Keratinocyte (primary cell): ENCODE measurements at regions not wholly inside any gene's neighbourhood (a gene's known extent, or its start where the extent isn't known, plus 50 kb on each side); places are given as distances from the start of the nearest gene placed in this dataset.

Experiments used
- DNase-seq: peaks from one replicate; pipeline ENCODE4 v3.0.0-alpha.2; 2011; ENCODE audit warnings: low read depth, missing footprints, low spot score
- FAIRE-seq: peaks from 2 replicates; lab custom pipeline; 2011; peaks lifted over from hg19 to GRCh38; lab: Jason Lieb, UNC
- H2AFZ ChIP-seq: 2 replicates; pipeline ENCODE4 v1.6.0; 2012; ENCODE audit warnings: low read length, control low read depth, inconsistent platforms; ENCODE audit not compliant: control insufficient read depth
- H3K27ac ChIP-seq: 2 replicates; pipeline ENCODE4 v1.5.1; 2011; ENCODE audit warnings: low read length; ENCODE audit not compliant: control insufficient read depth, insufficient read depth
- H3K27me3 ChIP-seq: 3 replicates; pipeline ENCODE4 v1.6.0; 2011; ENCODE audit warnings: low read length; ENCODE audit not compliant: control insufficient read depth, insufficient read depth; ENCODE audit errors: extremely low read depth
- H3K36me3 ChIP-seq, 2 experiments: 2 replicates in 1 of 2; 3 replicates in 1 of 2; pipeline ENCODE4 v1.5.1; 2011; ENCODE audit warnings: low read length in 2 of 2, mild to moderate bottlenecking in 1 of 2; ENCODE audit not compliant: control insufficient read depth in 2 of 2, insufficient read depth in 2 of 2; ENCODE audit errors: extremely low read depth in 1 of 2
- H3K4me1 ChIP-seq: 3 replicates; pipeline ENCODE4 v1.5.1; 2011; ENCODE audit warnings: low read length; ENCODE audit not compliant: control insufficient read depth, insufficient read depth; ENCODE audit errors: extremely low read depth
- H3K4me2 ChIP-seq: 3 replicates; pipeline ENCODE4 v1.6.0; 2011; ENCODE audit warnings: low read depth, low read length; ENCODE audit not compliant: control insufficient read depth, insufficient read depth; ENCODE audit errors: extremely low read depth
- H3K4me3 ChIP-seq, 3 experiments: fragments of 200-600 bp in 1 of 3; sonication (generic) in 1 of 3; 2 replicates in 2 of 3; 3 replicates in 1 of 3; pipeline ENCODE4 v1.5.1; 2011 to 2016; ENCODE audit warnings: low read length in 3 of 3, mild to moderate bottlenecking in 3 of 3, control low read depth in 2 of 3, inconsistent platforms in 1 of 3, low read depth in 1 of 3, mixed read lengths in 1 of 3, mixed run types in 1 of 3, moderate library complexity in 1 of 3; ENCODE audit not compliant: control insufficient read depth in 2 of 3, insufficient read depth in 2 of 3; ENCODE audit errors: extremely low read depth in 1 of 3
- H3K79me2 ChIP-seq: 2 replicates; pipeline ENCODE4 v1.6.0; 2012; ENCODE audit warnings: low read length; ENCODE audit not compliant: control insufficient read depth, insufficient read depth
- H3K9ac ChIP-seq: 3 replicates; pipeline ENCODE4 v1.6.0; 2011; ENCODE audit warnings: low read length; ENCODE audit not compliant: control insufficient read depth, insufficient read depth; ENCODE audit errors: extremely low read depth
- H3K9me1 ChIP-seq: 3 replicates; pipeline ENCODE4 v1.6.0; 2011; ENCODE audit warnings: low read length; ENCODE audit not compliant: control insufficient read depth, insufficient read depth; ENCODE audit errors: extremely low read depth
- H3K9me3 ChIP-seq: 2 replicates; pipeline ENCODE4 v1.5.1; 2012; ENCODE audit warnings: low read depth, low read length; ENCODE audit not compliant: control insufficient read depth
- H4K20me1 ChIP-seq: 3 replicates; pipeline ENCODE4 v1.6.0; 2011; ENCODE audit warnings: low read length; ENCODE audit not compliant: control insufficient read depth, insufficient read depth; ENCODE audit errors: extremely low read depth
- EZH2 ChIP-seq: IDR thresholded peaks from one replicate; pipeline ENCODE4 v1.6.1; 2012; ENCODE audit warnings: inconsistent platforms, mild to moderate bottlenecking, low read length, moderate library complexity
- dilution Hi-C: fragments of 300-500 bp; cut with MboI; formaldehyde crosslinking; loops from one replicate; pipeline ENCODE4 v1.7.0; 2020; ENCODE audit warnings: low sequenced_read_pairs; ENCODE audit not compliant: extremely low pct_ligation_motif_present
- TF ChIP-seq, protein P1 (sequence below), 3 experiments: IDR thresholded peaks in 1 of 3; conservative IDR thresholded peaks in 1 of 3; optimal IDR thresholded peaks in 1 of 3; 2 replicates in 2 of 3; 3 replicates in 1 of 3; pipeline versions ENCODE3 to v1.5.1; 2011; ENCODE audit warnings: low read length in 3 of 3, mild to moderate bottlenecking in 3 of 3, moderate library complexity in 2 of 3, control low read depth in 1 of 3, inconsistent platforms in 1 of 3; ENCODE audit not compliant: insufficient read depth in 2 of 3; ENCODE audit errors: extremely low read depth in 1 of 3

- Histone ChIP-seq H3K27me3 (no peaks in the 10 kb centered on the region), H3K36me3 (no peaks in the 10 kb centered on the region), H3K9me3 (no peaks in the 10 kb centered on the region), H3K27ac (no peak overlapping the region), H3K4me1 (peaks cover 7% of the 10 kb centered on the region), H2AFZ (no peak overlapping the region), H3K9me1 (no peaks in the 10 kb centered on the region), H3K4me3 (no peak overlapping the region), H3K79me2 (no peaks in the 10 kb centered on the region), H3K4me2 (no peak overlapping the region), H4K20me1 (no peaks in the 10 kb centered on the region), H3K9ac (no peak overlapping the region)
- dilution Hi-C loops: no loop called here
- TF ChIP-seq, protein P1, sequence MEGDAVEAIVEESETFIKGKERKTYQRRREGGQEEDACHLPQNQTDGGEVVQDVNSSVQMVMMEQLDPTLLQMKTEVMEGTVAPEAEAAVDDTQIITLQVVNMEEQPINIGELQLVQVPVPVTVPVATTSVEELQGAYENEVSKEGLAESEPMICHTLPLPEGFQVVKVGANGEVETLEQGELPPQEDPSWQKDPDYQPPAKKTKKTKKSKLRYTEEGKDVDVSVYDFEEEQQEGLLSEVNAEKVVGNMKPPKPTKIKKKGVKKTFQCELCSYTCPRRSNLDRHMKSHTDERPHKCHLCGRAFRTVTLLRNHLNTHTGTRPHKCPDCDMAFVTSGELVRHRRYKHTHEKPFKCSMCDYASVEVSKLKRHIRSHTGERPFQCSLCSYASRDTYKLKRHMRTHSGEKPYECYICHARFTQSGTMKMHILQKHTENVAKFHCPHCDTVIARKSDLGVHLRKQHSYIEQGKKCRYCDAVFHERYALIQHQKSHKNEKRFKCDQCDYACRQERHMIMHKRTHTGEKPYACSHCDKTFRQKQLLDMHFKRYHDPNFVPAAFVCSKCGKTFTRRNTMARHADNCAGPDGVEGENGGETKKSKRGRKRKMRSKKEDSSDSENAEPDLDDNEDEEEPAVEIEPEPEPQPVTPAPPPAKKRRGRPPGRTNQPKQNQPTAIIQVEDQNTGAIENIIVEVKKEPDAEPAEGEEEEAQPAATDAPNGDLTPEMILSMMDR (optimal IDR thresholded peaks at IDR 0.05 in 1 of 3, IDR thresholded peaks at IDR 0.05 in 1 of 3, conservative IDR thresholded peaks at IDR 0.05 in 1 of 3; ENCODE audit: extremely low read depth in 1 of 3, insufficient read depth in 2 of 3, low read length in 3 of 3): no peak
- TF ChIP-seq EZH2: no peak
- DNase-seq (no peak), FAIRE-seq (peak; percentile 32)
Observed at GRCh38 chr9:20242510-20243189, 379.6 kb downstream of the MLLT3 start.

DNA sequence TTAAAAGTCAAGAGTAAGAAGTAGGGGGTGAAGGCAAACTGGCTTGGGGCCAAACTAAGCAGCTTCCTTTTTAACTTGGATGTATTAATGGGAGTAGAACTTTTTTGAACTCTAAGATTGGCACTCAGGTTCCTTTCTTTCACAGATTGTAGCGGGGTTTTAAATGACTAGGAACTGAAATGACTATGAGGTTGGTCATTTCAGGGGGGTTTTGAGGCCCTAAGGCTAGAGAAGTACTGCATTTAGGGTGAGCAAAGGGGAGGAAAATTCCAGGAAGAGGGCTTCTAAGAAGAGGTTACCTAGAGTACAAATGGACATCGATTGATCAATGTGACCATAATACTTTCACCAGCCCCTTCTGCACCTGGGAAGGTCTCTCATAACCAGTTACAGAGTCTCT, 381.8 kb downstream of the MLLT3 start:
- Histone ChIP-seq H3K9me3 (peaks cover 2% of the 10 kb centered on the region), H3K79me2 (no peaks in the 10 kb centered on the region), H3K4me2 (no peak overlapping the region), H3K4me3 (no peak overlapping the region), H3K27me3 (no peaks in the 10 kb centered on the region), H3K9ac (no peak overlapping the region), H4K20me1 (no peaks in the 10 kb centered on the region), H2AFZ (no peak overlapping the region), H3K36me3 (no peaks in the 10 kb centered on the region), H3K27ac (no peak overlapping the region), H3K4me1 (peaks cover 27% of the 10 kb centered on the region), H3K9me1 (no peaks in the 10 kb centered on the region)
- no peak for DNase-seq
- no peak for FAIRE-seq
- TF ChIP-seq, protein P1 (optimal IDR thresholded peaks at IDR 0.05 in 1 of 3, IDR thresholded peaks at IDR 0.05 in 1 of 3, conservative IDR thresholded peaks at IDR 0.05 in 1 of 3; ENCODE audit: extremely low read depth in 1 of 3, insufficient read depth in 2 of 3, low read length in 3 of 3): no peak
- no peak for TF ChIP-seq EZH2
- dilution Hi-C loops: no loop called here
